Loucy (cell line): ENCODE measurements at regions not wholly inside any gene's neighbourhood (a gene's known extent, or its start where the extent isn't known, plus 50 kb on each side); places are given as distances from the start of the nearest gene placed in this dataset.

Experiments
- H2AFZ ChIP-seq: fragments of 200-600 bp; sonication (generic); 2 replicates; pipeline ENCODE4 v1.6.0; 2016; ENCODE audit warnings: antibody characterized with exemption, mild to moderate bottlenecking, low read length, moderate library complexity
- H3F3A ChIP-seq: fragments of 200-600 bp; 2 replicates; pipeline ENCODE4 v1.6.0; 2016; ENCODE audit warnings: antibody characterized with exemption, low read depth, mild to moderate bottlenecking
- H3K27me3 ChIP-seq: fragments of 200-600 bp; sonication (generic); 2 replicates; pipeline ENCODE4 v1.6.1; 2014; ENCODE audit warnings: low read length, mild to moderate bottlenecking; ENCODE audit not compliant: insufficient read depth, poor library complexity, severe bottlenecking
- H3K36me3 ChIP-seq: fragments of 200-600 bp; sonication (generic); 2 replicates; pipeline ENCODE4 v1.6.1; 2016; ENCODE audit warnings: low read length; ENCODE audit not compliant: insufficient read depth
- H3K4me1 ChIP-seq: fragments of 200-600 bp; sonication (generic); 2 replicates; pipeline ENCODE4 v1.5.1; 2014; ENCODE audit warnings: low read length, mild to moderate bottlenecking; ENCODE audit not compliant: insufficient read depth, poor library complexity, severe bottlenecking
- H3K4me2 ChIP-seq: fragments of 200-600 bp; sonication (generic); 2 replicates; pipeline ENCODE4 v1.6.0; 2014; ENCODE audit warnings: antibody characterized with exemption, low read length, low read depth, mild to moderate bottlenecking; ENCODE audit not compliant: poor library complexity, severe bottlenecking
- H3K4me3 ChIP-seq: fragments of 200-600 bp; sonication (generic); 2 replicates; pipeline ENCODE4 v1.5.1; 2014; ENCODE audit warnings: low read length, mild to moderate bottlenecking, mixed read lengths; ENCODE audit not compliant: poor library complexity, severe bottlenecking
- H3K79me2 ChIP-seq: fragments of 200-600 bp; sonication (generic); 2 replicates; pipeline ENCODE4 v1.6.1; 2014; ENCODE audit warnings: low read length; ENCODE audit not compliant: insufficient read depth
- H3K9ac ChIP-seq: fragments of 200-600 bp; sonication (generic); 2 replicates; pipeline ENCODE4 v1.6.0; 2014; ENCODE audit warnings: mild to moderate bottlenecking, low read depth, low read length, moderate library complexity; ENCODE audit not compliant: poor library complexity, severe bottlenecking
- H3K9me2 ChIP-seq: fragments of 200-600 bp; sonication (generic); replicated peaks from 2 replicates; pipeline ENCODE4 v1.6.1; 2016; ENCODE audit warnings: low read depth, low read length, mixed read lengths
- H3K9me3 ChIP-seq: fragments of 200-600 bp; sonication (generic); 2 replicates; pipeline ENCODE4 v1.6.1; 2014; ENCODE audit warnings: mild to moderate bottlenecking, antibody characterized with exemption, low read length, low read depth; ENCODE audit not compliant: insufficient read depth
- H4K20me1 ChIP-seq: fragments of 200-600 bp; sonication (generic); 2 replicates; pipeline ENCODE4 v1.6.0; 2014; ENCODE audit warnings: antibody characterized with exemption, low read length, mild to moderate bottlenecking; ENCODE audit not compliant: insufficient read depth, poor library complexity, severe bottlenecking
- EZH2phosphoT487 ChIP-seq: fragments of 200-600 bp; IDR thresholded peaks from 2 replicates; pipeline ENCODE4 v1.6.1; 2018; ENCODE audit warnings: antibody characterized with exemption, mild to moderate bottlenecking, moderate library complexity, borderline replicate concordance
- TF ChIP-seq, protein P1 (sequence below): fragments of 200-600 bp; sonication (generic); conservative IDR thresholded peaks from 2 replicates; pipeline ENCODE4 v1.5.1; 2014; ENCODE audit warnings: mild to moderate bottlenecking, antibody characterized with exemption, low read length

DNA sequence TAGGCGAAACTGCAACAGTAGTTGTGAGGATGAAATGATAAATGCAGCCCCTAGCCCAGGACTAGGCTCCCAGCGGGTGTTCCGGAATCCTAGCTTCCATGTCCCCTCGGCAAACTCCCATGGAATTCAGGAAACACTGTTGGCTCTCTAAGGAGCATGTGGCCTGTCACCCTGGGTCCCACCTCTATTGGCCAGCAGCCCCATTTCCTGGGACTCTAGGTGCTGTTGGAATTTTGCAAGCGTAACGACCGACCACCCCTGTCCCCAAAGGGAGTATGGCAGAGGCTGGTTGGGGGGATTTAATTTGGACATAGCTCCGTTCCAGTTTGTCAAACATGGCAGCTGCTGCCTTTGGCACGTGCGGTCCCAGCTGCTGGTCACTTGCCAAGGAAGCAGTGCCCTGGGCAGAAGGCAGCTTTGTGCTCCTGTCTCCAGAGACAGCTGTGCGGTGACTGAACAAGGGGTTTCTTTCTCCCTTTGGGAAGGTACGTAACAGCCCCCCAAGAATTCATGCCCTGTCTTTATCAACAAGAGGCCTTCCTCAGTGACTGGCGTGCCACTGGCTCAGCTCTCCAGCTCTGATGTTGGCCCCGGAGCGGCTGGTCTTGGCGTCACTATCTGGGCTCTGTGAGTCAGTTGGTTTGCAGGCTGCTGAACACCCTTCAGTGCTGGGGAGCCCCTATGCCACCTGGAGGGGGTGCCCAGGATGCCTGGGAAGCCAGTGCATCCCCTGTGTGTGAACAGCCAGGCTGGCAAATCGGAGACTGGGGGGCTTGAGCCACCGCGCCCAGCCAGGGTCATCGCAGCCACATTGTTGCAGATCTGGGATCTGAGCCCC, 235.2 kb upstream of the TNRC6C start:
- Histone ChIP-seq H3K9me2 (no peaks in the 10 kb centered on the region), H3K9me3 (no peaks in the 10 kb centered on the region), H2AFZ (no peak overlapping the region), H3K79me2 (no peaks in the 10 kb centered on the region), H3K9ac (no peak overlapping the region), H3K27me3 (no peaks in the 10 kb centered on the region), H3F3A (no peaks in the 10 kb centered on the region), H3K4me3 (no peak overlapping the region), H3K4me2 (no peak overlapping the region), H3K36me3 (no peaks in the 10 kb centered on the region), H3K4me1 (peaks cover 11% of the 10 kb centered on the region), H4K20me1 (no peaks in the 10 kb centered on the region)
- TF ChIP-seq EZH2phosphoT487: no peak
- TF ChIP-seq, protein P1, sequence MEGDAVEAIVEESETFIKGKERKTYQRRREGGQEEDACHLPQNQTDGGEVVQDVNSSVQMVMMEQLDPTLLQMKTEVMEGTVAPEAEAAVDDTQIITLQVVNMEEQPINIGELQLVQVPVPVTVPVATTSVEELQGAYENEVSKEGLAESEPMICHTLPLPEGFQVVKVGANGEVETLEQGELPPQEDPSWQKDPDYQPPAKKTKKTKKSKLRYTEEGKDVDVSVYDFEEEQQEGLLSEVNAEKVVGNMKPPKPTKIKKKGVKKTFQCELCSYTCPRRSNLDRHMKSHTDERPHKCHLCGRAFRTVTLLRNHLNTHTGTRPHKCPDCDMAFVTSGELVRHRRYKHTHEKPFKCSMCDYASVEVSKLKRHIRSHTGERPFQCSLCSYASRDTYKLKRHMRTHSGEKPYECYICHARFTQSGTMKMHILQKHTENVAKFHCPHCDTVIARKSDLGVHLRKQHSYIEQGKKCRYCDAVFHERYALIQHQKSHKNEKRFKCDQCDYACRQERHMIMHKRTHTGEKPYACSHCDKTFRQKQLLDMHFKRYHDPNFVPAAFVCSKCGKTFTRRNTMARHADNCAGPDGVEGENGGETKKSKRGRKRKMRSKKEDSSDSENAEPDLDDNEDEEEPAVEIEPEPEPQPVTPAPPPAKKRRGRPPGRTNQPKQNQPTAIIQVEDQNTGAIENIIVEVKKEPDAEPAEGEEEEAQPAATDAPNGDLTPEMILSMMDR: no peak

DNA sequence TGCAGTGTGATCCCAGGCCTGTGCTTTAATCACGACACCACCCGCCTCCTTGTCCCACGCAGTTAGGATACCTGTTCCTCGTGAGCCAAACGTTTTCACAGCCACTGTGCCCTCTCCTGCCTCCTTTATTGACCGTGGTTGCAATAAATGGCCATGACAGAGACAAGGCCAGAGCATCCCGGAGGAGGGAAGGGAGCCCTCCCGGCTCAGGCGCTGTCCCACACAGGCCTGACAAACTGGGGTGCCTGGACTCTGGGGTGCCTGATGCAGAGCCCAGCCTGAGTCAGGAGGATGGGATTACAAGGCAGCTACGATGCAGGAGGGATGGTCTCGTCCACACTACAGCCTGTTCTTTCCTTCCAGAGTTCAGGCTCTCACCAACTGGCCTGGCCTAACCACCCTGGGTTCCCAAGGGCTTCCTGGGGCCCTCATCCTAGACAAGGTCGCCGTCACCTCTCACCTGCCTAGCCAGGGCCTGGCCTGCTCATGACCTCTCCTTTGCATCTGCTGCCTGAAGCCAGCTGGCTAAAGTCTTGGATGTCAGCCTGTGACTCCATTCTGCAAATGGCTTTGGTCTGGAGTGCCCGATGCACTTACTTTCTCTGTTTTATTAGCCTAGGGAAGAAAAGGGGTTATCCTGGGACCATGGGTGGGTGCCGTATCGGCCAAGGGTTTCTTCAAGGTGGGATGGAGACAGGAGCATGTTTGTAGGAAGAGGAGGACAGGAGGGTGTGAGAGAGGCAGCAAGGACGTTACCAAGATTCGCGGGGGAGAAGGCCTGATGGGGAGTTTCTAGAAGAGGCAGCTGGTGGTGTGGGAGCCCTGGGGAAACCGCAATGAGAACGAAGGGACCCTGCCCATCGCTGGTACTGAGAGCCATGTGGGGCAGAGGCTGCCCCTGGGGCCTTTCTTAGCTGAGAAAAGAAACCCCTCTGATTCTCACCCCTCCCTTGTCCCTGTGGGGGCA, 234.3 kb upstream of the TNRC6C start:
- Histone ChIP-seq H3K79me2 (no peaks in the 10 kb centered on the region), H3K27me3 (no peaks in the 10 kb centered on the region), H3K4me1 (peaks cover 16% of the 10 kb centered on the region), H3K9me3 (no peaks in the 10 kb centered on the region), H3F3A (no peaks in the 10 kb centered on the region; the same call in 1 of the 2 replicates), H3K9ac (no peak overlapping the region), H3K4me2 (no peak overlapping the region), H2AFZ (no peak overlapping the region), H3K9me2 (no peaks in the 10 kb centered on the region), H4K20me1 (no peaks in the 10 kb centered on the region), H3K4me3 (no peak overlapping the region), H3K36me3 (no peaks in the 10 kb centered on the region)
- TF ChIP-seq, protein P1: no peak
- no peak for TF ChIP-seq EZH2phosphoT487

DNA sequence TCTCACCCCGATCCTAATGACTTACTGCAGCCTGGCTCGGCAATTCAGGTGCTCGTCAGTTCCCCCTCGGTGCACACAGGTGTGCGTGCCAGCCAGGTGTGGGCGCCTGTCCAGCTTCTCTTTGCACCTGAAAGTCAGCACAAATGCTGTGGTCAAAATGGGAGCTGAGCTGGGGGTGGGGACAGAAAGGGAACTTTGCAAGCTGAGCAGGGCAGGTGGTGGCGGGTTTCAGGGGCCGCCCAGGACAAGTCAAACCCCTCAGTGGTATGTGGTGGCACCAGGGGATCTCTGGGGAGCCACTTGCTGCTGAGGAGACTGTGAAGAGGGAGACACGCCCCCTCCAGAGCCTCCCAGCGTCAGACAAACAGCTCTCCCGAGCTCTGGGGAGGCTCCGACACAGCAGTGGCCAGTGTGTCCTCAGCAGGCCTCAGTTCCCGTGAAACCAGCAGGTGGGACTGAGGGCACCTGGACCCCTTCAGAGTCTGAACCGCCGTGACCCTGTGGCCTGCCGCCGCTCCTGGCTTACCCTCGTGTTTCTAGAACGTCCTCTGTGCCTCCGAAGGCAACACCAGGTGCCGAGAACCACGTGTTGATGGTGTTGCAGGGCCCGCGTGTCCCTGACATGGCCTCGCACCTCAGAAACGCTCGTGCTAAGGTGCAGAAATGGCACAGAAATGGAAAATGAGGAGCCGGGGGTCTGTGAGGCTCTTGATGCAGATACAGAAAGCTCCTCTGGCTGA, 233.5 kb upstream of the TNRC6C start:
- no peak for TF ChIP-seq EZH2phosphoT487
- TF ChIP-seq, protein P1: no peak
- H2AFZ ChIP-seq: no peak overlapping the region
- no peaks in the 10 kb centered on the region for H4K20me1 ChIP-seq
- H3K4me3 ChIP-seq: no peak overlapping the region
- H3K79me2 ChIP-seq: no peaks in the 10 kb centered on the region
- H3F3A ChIP-seq: no peaks in the 10 kb centered on the region; the same call in 1 of the 2 replicates
- no peak overlapping the region for H3K9ac ChIP-seq
- no peak overlapping the region for H3K4me2 ChIP-seq
- H3K9me3 ChIP-seq: no peaks in the 10 kb centered on the region
- no peaks in the 10 kb centered on the region for H3K27me3 ChIP-seq
- no peaks in the 10 kb centered on the region for H3K36me3 ChIP-seq
- H3K4me1 ChIP-seq: peaks cover 19% of the 10 kb centered on the region
- H3K9me2 ChIP-seq: no peaks in the 10 kb centered on the region
